Effector memory CD4-positive, alpha-beta T cell (primary cell): ENCODE measurements at regions not wholly inside any gene's neighbourhood (a gene's known extent, or its start where the extent isn't known, plus 50 kb on each side); places are given as distances from the start of the nearest gene placed in this dataset.

Experiments used
- DNase-seq, 3 donors: peaks; one replicate each; pipeline ENCODE4 v3.0.0-alpha.2; 2020
- H3K27ac ChIP-seq: 2 replicates; pipeline ENCODE4 v1.7.0; 2013; ENCODE audit warnings: mild to moderate bottlenecking, low read length, moderate library complexity; ENCODE audit not compliant: insufficient read depth, poor library complexity, severe bottlenecking
- H3K27me3 ChIP-seq: replicated peaks from 2 replicates; pipeline ENCODE4 v1.7.0; 2013; ENCODE audit warnings: mild to moderate bottlenecking, low read length; ENCODE audit not compliant: insufficient read depth, control insufficient read depth, poor library complexity, severe bottlenecking
- H3K36me3 ChIP-seq: 2 replicates; pipeline ENCODE4 v1.7.0; 2013; ENCODE audit warnings: mild to moderate bottlenecking, low read length, moderate library complexity; ENCODE audit not compliant: control insufficient read depth, insufficient read depth
- H3K4me1 ChIP-seq: 2 replicates; pipeline ENCODE4 v1.7.0; 2013; ENCODE audit warnings: low read length, mild to moderate bottlenecking; ENCODE audit not compliant: control insufficient read depth, insufficient read depth, poor library complexity, severe bottlenecking
- H3K4me3 ChIP-seq: 2 replicates; pipeline ENCODE4 v1.7.0; 2013; ENCODE audit warnings: low read length, low read depth, mild to moderate bottlenecking; ENCODE audit not compliant: insufficient read depth, poor library complexity, severe bottlenecking
- H3K9me3 ChIP-seq: 2 replicates; pipeline ENCODE4 v1.7.0; 2013; ENCODE audit warnings: mild to moderate bottlenecking, low read length, moderate library complexity; ENCODE audit not compliant: control insufficient read depth

DNA sequence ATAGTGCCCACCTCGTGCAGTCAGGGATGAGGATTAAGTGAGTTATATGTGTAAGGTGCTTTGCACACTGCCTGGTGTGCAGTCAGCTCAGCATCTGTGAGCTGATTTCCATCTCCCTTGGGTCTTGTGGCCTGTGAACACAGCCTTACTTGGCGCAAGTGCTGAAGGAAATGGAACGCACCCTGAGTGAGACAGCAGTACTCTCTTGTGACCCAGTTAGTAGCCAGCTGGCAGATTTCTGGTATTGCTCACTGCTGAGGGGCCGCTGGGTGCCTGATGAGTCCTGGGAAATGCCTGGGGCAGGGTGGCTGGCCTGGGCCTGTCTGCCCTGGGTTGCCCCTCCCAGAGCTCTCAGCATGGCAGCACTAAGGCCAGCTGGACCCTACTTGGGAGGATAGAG, 90.9 kb upstream of the BOD1 start:
- no peak overlapping the region for H3K4me3 ChIP-seq
- no peaks in the 10 kb centered on the region for H3K4me1 ChIP-seq
- no peaks in the 10 kb centered on the region for H3K27me3 ChIP-seq
- no peaks in the 10 kb centered on the region for H3K9me3 ChIP-seq
- no peak for DNase-seq
- H3K36me3 ChIP-seq, result no peaks in the 10 kb centered on the region
- no peak overlapping the region for H3K27ac ChIP-seq

DNA sequence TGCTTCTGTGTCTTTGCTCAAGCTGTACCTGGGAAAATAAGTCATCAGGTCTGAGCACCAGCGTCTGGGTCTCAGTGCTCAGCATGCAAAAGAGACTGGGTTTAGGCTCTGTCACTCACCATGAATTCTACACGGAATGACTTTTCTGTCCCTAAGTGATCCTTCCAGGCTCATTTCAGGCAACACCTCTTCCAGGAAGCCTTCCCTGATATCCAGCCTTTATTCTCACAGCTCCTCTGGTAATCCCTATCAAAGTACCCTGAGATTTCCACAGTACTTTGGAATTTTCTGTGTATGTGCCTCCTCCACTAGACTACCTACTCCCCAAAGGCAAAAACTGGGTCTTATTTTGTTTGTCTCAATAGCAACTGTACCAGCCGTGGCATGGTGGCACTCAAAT, 92.7 kb upstream of the BOD1 start:
- Histone ChIP-seq H3K27ac (no peak overlapping the region), H3K4me1 (no peaks in the 10 kb centered on the region), H3K27me3 (no peaks in the 10 kb centered on the region), H3K9me3 (no peaks in the 10 kb centered on the region), H3K36me3 (no peaks in the 10 kb centered on the region), H3K4me3 (no peak overlapping the region)
- no peak for DNase-seq

DNA sequence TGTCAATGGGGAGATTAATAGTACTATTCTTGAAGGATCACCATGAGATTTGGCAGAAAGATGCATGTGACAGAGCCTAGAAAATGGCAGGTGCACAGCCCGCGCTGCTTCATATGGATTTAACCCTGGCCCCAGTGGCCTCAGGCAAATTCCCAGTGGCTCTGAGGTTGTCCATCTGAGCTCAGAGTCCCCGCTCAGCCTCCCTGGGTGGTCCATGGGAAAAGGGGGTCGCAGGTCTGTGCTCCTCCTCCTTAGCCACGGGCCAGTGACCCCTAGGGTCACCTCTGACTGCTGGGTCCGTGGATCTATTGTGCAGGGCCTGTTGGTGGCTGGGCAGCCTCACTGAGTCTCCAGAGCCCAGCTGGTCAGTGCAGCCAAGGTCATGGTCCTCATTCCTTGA, 93.3 kb upstream of the BOD1 start:
- no peak for DNase-seq
- H3K27ac ChIP-seq, result no peak overlapping the region
- H3K9me3 ChIP-seq, result no peaks in the 10 kb centered on the region
- no peaks in the 10 kb centered on the region for H3K36me3 ChIP-seq
- no peak overlapping the region for H3K4me3 ChIP-seq
- H3K4me1 ChIP-seq, result no peaks in the 10 kb centered on the region
- no peaks in the 10 kb centered on the region for H3K27me3 ChIP-seq

DNA sequence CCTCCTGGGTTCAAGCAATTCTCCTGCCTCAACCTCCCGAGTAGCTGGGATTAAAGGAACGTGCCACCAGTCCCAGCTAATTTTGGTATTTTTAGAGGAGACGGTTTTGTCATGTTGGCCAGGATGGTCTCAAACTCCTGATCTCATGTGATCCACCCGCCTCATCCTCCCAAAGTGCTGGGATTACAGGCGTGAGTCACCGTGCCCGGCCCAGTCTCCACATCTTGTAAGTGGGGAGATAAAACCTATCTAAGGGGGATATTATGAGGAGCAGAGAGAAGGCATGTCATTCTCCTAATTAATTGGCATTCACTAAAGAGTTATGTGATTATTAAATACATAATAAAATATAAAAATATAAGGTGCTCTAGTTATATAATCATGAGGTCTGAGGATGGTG, 94.1 kb upstream of the BOD1 start:
- no peak overlapping the region for H3K27ac ChIP-seq
- H3K4me1 ChIP-seq, result no peaks in the 10 kb centered on the region
- no peaks in the 10 kb centered on the region for H3K9me3 ChIP-seq
- no peak overlapping the region for H3K4me3 ChIP-seq
- no peaks in the 10 kb centered on the region for H3K27me3 ChIP-seq
- DNase-seq, result no peak
- no peaks in the 10 kb centered on the region for H3K36me3 ChIP-seq

DNA sequence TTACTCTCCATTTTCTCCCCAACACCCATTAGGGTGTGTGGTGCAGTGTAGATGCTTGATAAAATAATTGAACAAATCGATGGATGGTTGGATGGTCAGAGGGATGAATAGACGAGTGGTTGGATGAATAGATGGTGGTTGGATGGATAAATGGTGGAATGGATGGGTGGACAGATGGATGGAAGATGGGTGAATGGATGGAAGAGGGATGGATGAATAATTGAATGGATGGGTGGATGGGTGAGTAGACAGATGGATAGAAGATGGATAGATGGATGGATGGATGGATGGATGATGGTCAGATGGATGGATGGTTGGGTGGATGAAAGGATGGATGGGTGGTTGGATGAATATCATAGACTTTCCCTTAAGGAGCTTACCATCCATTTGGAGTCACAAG, 95.0 kb upstream of the BOD1 start:
- no peaks in the 10 kb centered on the region for H3K36me3 ChIP-seq
- no peaks in the 10 kb centered on the region for H3K9me3 ChIP-seq
- no peaks in the 10 kb centered on the region for H3K27me3 ChIP-seq
- no peaks in the 10 kb centered on the region for H3K4me1 ChIP-seq
- H3K27ac ChIP-seq, result no peak overlapping the region
- DNase-seq, result no peak
- H3K4me3 ChIP-seq, result no peak overlapping the region

DNA sequence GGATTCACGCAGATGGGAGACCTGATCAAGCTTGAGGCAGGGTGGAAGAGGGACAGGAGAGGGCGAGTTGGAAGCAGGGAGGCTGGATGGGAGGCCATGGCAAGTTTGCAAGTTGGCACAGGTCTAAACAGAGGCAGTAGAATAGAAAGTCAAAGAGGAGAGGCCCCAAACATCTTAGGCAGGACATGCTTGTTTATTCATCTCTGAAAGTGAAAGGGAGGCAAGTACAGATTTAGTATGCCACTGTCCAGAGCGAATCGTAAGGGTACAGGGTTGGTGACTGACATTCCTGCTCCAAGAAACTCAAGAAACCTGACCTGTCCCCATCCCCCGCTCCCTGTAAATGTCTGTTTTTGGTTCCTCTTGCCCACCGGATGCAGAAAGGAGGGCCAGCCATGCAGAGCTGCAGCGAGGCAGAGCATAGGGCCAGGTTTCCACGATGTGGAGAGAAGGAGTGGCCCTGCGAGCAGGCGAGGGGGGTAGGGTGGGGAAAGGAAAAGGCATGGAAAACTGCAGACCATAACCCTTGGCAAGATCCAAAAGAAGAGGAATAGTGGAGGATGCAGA, 96.2 kb upstream of the BOD1 start:
- H3K4me3 ChIP-seq, result no peak overlapping the region
- DNase-seq, result no peak

DNA sequence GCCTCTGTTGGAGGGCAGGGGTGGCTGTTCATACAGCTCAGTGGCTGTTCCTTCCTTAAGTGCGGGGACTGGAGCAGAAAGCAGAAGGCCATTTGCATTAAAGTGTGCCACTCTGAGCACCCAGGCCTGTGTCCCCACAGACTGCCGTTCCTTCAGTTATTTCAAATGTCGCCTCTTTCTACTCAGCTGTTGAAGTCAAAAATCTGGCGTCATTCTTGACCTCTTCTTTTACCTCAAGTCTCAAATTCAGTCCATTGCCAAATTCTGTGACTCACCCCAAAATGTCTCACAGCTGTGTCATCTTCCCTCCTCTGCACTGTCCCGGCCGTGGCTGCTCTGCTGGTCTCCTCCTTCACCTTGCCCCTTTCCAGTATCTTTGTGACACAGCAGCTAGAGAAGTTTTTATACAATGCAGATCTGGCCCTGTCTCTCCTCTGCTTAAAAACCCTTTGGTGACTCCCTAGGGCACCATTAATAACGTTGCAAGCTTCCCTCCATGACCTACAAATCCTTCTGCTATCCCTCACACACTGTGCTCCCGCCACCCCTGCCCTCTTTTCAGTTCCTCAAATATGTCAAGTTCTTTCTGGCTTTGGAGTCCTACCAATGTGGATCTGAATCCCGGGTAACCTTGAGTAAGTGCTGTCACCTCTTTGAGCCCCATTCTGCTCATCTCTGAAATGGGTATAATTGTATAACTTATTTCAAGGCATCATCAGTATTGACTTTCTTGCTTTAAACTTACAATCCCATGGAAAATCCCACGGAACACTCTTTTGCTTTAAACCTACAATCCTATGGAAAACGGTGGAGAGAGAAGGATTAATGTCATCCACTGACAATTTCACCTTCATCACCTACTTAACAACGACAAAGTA, 98.3 kb upstream of the BOD1 start:
- no peak overlapping the region for H3K27ac ChIP-seq
- no peaks in the 10 kb centered on the region for H3K4me1 ChIP-seq
- H3K4me3 ChIP-seq, result no peak overlapping the region
- H3K27me3 ChIP-seq, result no peaks in the 10 kb centered on the region
- no peak for DNase-seq
- H3K36me3 ChIP-seq, result no peaks in the 10 kb centered on the region
- H3K9me3 ChIP-seq, result no peaks in the 10 kb centered on the region

More for the DNA sequence above, 96.2 kb upstream of the BOD1 start:
- Histone ChIP-seq H3K36me3 (no peaks in the 10 kb centered on the region), H3K4me1 (no peaks in the 10 kb centered on the region), H3K9me3 (no peaks in the 10 kb centered on the region), H3K27ac (no peak overlapping the region), H3K27me3 (no peaks in the 10 kb centered on the region)

DNA sequence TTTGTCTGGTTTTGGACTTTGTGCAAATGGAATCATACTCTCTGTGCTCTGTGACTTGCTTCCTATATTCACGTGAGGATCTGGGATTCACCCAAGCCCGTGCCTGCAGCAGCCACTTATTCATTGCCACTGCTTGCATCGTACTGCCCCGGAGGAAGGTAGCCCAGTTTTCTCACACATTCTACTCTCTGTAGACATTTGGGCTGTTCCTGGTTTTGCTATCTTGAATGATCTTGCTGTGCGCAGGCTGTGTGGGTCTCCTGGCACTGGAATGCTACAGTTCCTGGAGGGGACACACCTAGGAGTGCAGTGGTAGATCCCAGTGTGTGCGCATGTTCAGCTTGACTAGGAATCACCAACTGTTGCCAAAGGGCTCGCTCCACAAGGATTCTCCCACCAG, 99.2 kb upstream of the BOD1 start:
- Histone ChIP-seq H3K27ac (no peak overlapping the region), H3K9me3 (no peaks in the 10 kb centered on the region), H3K27me3 (no peaks in the 10 kb centered on the region), H3K4me3 (no peak overlapping the region), H3K36me3 (no peaks in the 10 kb centered on the region), H3K4me1 (no peaks in the 10 kb centered on the region)
- DNase-seq, result no peak

DNA sequence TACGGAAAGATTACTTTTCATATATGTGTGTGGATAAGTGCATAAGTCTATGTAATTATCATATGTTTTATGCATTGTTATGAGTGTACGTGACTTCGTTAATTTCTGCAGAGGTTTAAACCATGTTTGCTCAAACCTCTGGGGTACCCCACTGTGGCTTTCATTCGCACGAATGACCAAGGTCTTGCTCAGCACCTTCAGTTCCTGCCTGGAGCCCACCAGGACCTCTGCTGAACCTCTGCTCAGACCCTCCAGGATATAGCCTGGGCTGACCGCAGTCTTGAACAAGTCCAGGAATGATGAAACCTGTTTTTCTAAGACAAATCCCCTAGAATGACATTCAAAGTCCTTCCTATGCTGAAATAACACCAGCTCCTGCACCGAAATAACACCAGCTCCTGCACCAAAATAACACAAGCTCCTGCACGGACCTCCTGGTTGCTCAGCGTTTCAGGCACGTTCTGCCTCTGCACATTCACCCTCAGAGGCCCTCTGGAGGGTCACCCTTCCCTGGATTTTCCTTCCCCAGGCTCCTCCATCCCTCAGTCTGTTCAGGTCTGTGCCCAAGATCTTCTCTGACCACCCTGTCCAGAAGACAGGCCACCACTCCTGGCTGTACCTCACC, 99.7 kb upstream of the BOD1 start:
- no peaks in the 10 kb centered on the region for H3K9me3 ChIP-seq
- H3K27ac ChIP-seq, result no peak overlapping the region
- no peaks in the 10 kb centered on the region for H3K27me3 ChIP-seq
- no peak for DNase-seq
- H3K36me3 ChIP-seq, result no peaks in the 10 kb centered on the region
- no peak overlapping the region for H3K4me3 ChIP-seq
- H3K4me1 ChIP-seq, result no peaks in the 10 kb centered on the region

DNA sequence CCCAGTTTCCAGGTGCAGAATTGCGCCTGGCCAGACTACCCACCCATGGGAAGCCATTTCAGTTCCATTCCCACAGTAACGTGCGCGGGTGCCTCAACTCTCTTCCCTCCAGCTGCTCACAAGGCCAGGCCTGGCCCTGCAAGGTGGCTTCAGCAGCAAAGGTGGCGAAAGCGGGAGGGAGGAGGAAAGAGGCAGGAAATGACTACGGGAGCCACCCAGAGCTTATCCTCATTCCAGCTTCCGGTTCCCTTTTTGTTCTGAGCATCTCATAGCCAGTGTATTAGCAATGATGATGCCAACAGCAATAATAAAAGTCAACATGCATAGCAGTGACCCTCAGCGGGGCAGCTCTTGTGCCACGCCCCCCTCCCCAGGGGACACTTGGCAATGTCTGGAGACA, 101.5 kb upstream of the BOD1 start:
- H3K4me1 ChIP-seq, result no peaks in the 10 kb centered on the region
- no peak overlapping the region for H3K4me3 ChIP-seq
- no peak overlapping the region for H3K27ac ChIP-seq

More for the DNA sequence above, 101.5 kb upstream of the BOD1 start:
- H3K27me3 ChIP-seq, result no peaks in the 10 kb centered on the region
- no peaks in the 10 kb centered on the region for H3K36me3 ChIP-seq
- H3K9me3 ChIP-seq, result no peaks in the 10 kb centered on the region
- no peak for DNase-seq
